ENCODE measurements at regions not wholly inside any gene's neighbourhood (a gene's known extent, or its start where the extent isn't known, plus 50 kb on each side); places are given as distances from the start of the nearest gene placed in this dataset.
A peak's percentile ranks its signal among the peaks of the same experiment; 100 is the strongest.

GRCh38 chr10:52514481-52514880 lies 200.4 kb downstream of the DKK1 start:
- ChIA-PET CTCF (no interaction called here), POLR2A (no interaction called here), RAD21 (ENCODE audit: low non-redundant PET in 1 of 2, low total read pairs in 2 of 2, uncharacterized antibody in 2 of 2, unreplicated experiment in 2 of 2) (no interaction called here)
- H3K27me3 ChIP-seq (ENCODE audit: insufficient read depth, low read length): no peaks in the 10 kb centered on the region
- BruUV-seq (replicated peaks): no TSS peak
- no peak overlapping the region for H3K27ac ChIP-seq (ENCODE audit: low read depth, low read length)
- DNase-seq (ENCODE audit: low read depth, low spot score) (no peak), ATAC-seq (no peak)
- no peaks in the 10 kb centered on the region for H3K36me3 ChIP-seq (ENCODE audit: control insufficient read depth in 1 of 2, insufficient read depth in 2 of 2, low read length in 2 of 2)
- peaks cover 7 to 10% of the 10 kb centered on the region in 2 experiments; a peak in 2 of 4 replicates for H3K9me3 ChIP-seq (ENCODE audit: control insufficient read depth in 1 of 2, insufficient read depth in 1 of 2, low read depth in 1 of 2, low read length in 2 of 2)
- H3K9ac ChIP-seq (ENCODE audit: low read length): no peak overlapping the region
- H3K4me1 ChIP-seq (ENCODE audit: control insufficient read depth in 1 of 2, insufficient read depth in 2 of 2, low read length in 2 of 2): peaks cover 12% of the 10 kb centered on the region in 2 experiments
- intact Hi-C loops (cut with micrococcal nuclease): no loop called here
- TF ChIP-seq SRF (IDR thresholded peaks at IDR 0.05; ENCODE audit: low read depth) (no peak), RAD21 (IDR thresholded peaks at IDR 0.05; ENCODE audit: low read depth) (no peak)
- no peaks in the 10 kb centered on the region for H4K20me1 ChIP-seq (ENCODE audit: insufficient read depth)
- H2AFZ ChIP-seq (ENCODE audit: low read depth, low read length, poor library complexity, severe bottlenecking): no peak overlapping the region
- no peak overlapping the region for H3K4me2 ChIP-seq (ENCODE audit: low read length)
- no peaks in the 10 kb centered on the region for H3K9me2 ChIP-seq (ENCODE audit: insufficient read depth)
- no peak overlapping the region for H3K4me3 ChIP-seq (replicated peaks in 1 of 2; ENCODE audit: low read depth in 1 of 2, low read length in 2 of 2)
- no peaks in the 10 kb centered on the region for H3K79me2 ChIP-seq (ENCODE audit: insufficient read depth, low read length)

GRCh38 chr10:52517012-52517411 lies 202.9 kb downstream of the DKK1 start:
- ATAC-seq (no peak), DNase-seq (ENCODE audit: low read depth, low spot score) (no peak)
- no peaks in the 10 kb centered on the region for H3K27me3 ChIP-seq (ENCODE audit: insufficient read depth, low read length)
- H2AFZ ChIP-seq (ENCODE audit: low read depth, low read length, poor library complexity, severe bottlenecking): peak overlapping the region; percentile 48
- no peak overlapping the region for H3K4me2 ChIP-seq (ENCODE audit: low read length)
- intact Hi-C loops (cut with micrococcal nuclease): no loop called here
- peaks cover 12% of the 10 kb centered on the region in 2 experiments for H3K4me1 ChIP-seq (ENCODE audit: control insufficient read depth in 1 of 2, insufficient read depth in 2 of 2, low read length in 2 of 2)
- no peaks in the 10 kb centered on the region for H3K36me3 ChIP-seq (ENCODE audit: control insufficient read depth in 1 of 2, insufficient read depth in 2 of 2, low read length in 2 of 2)
- no TSS peak for BruUV-seq (replicated peaks)
- TF ChIP-seq ELF1 (IDR thresholded peaks at IDR 0.05; ENCODE audit: borderline replicate concordance, low read depth) (no peak), POLR2A (IDR thresholded peaks at IDR 0.05; ENCODE audit: borderline replicate concordance, extremely low read depth, insufficient read depth, insufficient read length) (no peak), EGR1 (IDR thresholded peaks at IDR 0.05; ENCODE audit: low read depth) (no peak), FOSL1 (IDR thresholded peaks at IDR 0.05; ENCODE audit: low read depth) (no peak), MAX (IDR thresholded peaks at IDR 0.05) (no peak), EZH2 (IDR thresholded peaks at IDR 0.05) (no peak), RAD21 (IDR thresholded peaks at IDR 0.05; ENCODE audit: low read depth) (no peak), ZFX (IDR thresholded peaks at IDR 0.05) (no peak), REST (IDR thresholded peaks at IDR 0.05; ENCODE audit: low read depth) (no peak), JUND (IDR thresholded peaks at IDR 0.05) (no peak), SP1 (IDR thresholded peaks at IDR 0.05; ENCODE audit: low read depth) (no peak), POLR2AphosphoS5 (IDR thresholded peaks at IDR 0.05; ENCODE audit: low read depth, low read length) (no peak), CEBPB (IDR thresholded peaks at IDR 0.05; ENCODE audit: low read depth) (no peak), YY1 (IDR thresholded peaks at IDR 0.05; ENCODE audit: extremely low read depth, insufficient replicate concordance, low read depth, low read length) (no peak), EZH2phosphoT487 (IDR thresholded peaks at IDR 0.05; ENCODE audit: borderline replicate concordance) (no peak)
- H3K9me2 ChIP-seq (ENCODE audit: insufficient read depth): no peaks in the 10 kb centered on the region
- ChIA-PET POLR2A (no interaction called here), CTCF (no interaction called here), RAD21 (ENCODE audit: low non-redundant PET in 1 of 2, low total read pairs in 2 of 2, uncharacterized antibody in 2 of 2, unreplicated experiment in 2 of 2) (no interaction called here)
- no peaks in the 10 kb centered on the region for H3K79me2 ChIP-seq (ENCODE audit: insufficient read depth, low read length)
- H3K9me3 ChIP-seq (ENCODE audit: control insufficient read depth in 1 of 2, insufficient read depth in 1 of 2, low read depth in 1 of 2, low read length in 2 of 2): no peaks in the 10 kb centered on the region; a peak in 1 of 4 replicates
- H3K4me3 ChIP-seq (replicated peaks in 1 of 2; ENCODE audit: low read depth in 1 of 2, low read length in 2 of 2): no peak overlapping the region
- H4K20me1 ChIP-seq (ENCODE audit: insufficient read depth): no peaks in the 10 kb centered on the region
- H3K9ac ChIP-seq (ENCODE audit: low read length): no peak overlapping the region
- no peak overlapping the region for H3K27ac ChIP-seq (ENCODE audit: low read depth, low read length)

Data from HCT116 (cell line).